ENCODE measurements at regions not wholly inside any gene's neighbourhood (a gene's known extent, or its start where the extent isn't known, plus 50 kb on each side); places are given as distances from the start of the nearest gene placed in this dataset.

DNA sequence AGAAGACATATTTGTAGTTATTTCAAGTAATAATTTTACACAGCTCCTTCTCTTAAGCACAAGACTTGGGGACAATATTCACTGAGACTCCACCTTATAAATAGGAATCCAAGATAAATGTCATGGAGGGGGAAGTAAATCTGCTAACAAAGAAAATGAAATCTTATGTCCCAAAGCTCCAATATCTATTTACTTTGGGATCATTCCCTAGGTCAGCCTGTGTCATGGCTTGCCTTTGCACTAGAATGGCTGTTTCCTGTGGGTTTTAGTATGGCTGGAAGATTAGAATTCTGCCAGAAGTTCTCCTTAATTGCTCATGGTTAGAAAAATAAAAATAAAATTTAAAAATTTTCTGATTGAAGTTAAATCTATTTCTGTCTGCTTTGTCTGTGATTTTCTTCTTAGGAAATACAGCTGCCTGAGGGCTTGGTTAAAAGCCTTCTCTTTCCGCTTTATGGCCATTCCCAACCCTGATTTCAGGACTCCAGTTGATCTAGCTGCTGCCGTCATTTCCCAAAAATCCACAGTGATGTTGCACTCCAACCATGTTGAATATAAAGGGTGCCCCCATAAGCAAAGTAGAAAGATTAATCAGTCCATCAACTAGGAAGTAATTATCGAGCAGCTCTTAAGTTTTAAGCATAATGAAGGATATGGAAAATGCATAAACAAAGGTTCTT lies 326.4 kb upstream of the LYPLAL1 start:
- no peaks in the 10 kb centered on the region for H3K9me3 ChIP-seq (replicated peaks)
- intact Hi-C loops (cut with micrococcal nuclease) = no loop called here
- no peaks in the 10 kb centered on the region for H3K36me3 ChIP-seq
- no peak overlapping the region for H3K4me3 ChIP-seq
- TF ChIP-seq, protein P1, sequence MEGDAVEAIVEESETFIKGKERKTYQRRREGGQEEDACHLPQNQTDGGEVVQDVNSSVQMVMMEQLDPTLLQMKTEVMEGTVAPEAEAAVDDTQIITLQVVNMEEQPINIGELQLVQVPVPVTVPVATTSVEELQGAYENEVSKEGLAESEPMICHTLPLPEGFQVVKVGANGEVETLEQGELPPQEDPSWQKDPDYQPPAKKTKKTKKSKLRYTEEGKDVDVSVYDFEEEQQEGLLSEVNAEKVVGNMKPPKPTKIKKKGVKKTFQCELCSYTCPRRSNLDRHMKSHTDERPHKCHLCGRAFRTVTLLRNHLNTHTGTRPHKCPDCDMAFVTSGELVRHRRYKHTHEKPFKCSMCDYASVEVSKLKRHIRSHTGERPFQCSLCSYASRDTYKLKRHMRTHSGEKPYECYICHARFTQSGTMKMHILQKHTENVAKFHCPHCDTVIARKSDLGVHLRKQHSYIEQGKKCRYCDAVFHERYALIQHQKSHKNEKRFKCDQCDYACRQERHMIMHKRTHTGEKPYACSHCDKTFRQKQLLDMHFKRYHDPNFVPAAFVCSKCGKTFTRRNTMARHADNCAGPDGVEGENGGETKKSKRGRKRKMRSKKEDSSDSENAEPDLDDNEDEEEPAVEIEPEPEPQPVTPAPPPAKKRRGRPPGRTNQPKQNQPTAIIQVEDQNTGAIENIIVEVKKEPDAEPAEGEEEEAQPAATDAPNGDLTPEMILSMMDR (IDR thresholded peaks at IDR 0.05; ENCODE audit: borderline replicate concordance) = no peak
- no peak for DNase-seq
- H3K27ac ChIP-seq (replicated peaks) = peak overlapping the region; percentile 9
- H3K27me3 ChIP-seq (ENCODE audit: low read depth) = no peaks in the 10 kb centered on the region
- H3K4me1 ChIP-seq = no peaks in the 10 kb centered on the region

DNA sequence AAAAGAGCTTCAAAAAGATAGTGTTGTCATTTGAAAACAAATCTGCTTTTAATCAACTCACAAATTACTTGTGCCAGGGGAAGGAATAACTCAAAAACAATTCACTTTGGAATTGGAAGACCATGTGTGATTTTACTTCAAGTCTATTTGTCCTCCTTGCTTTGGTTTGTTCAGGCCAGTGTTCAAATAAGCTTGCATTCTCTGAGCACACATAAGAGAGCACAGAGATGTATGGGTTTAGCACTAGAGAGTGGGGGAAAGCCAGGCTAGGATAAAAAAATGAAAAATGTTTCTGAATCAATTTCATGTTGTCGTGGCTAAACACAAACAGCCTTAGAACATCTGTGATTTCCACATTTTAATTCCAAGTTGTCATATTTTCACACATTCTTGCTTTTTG lies 325.7 kb upstream of the LYPLAL1 start:
- H3K27me3 ChIP-seq (ENCODE audit: low read depth) = no peaks in the 10 kb centered on the region
- TF ChIP-seq, protein P1 (IDR thresholded peaks at IDR 0.05; ENCODE audit: borderline replicate concordance) = no peak
- peak overlapping the region; percentile 9 for H3K27ac ChIP-seq (replicated peaks)
- no peak for DNase-seq
- no peaks in the 10 kb centered on the region for H3K4me1 ChIP-seq
- no peaks in the 10 kb centered on the region for H3K9me3 ChIP-seq (replicated peaks)
- H3K4me3 ChIP-seq = no peak overlapping the region
- intact Hi-C loops (cut with micrococcal nuclease) = no loop called here
- H3K36me3 ChIP-seq = no peaks in the 10 kb centered on the region

DNA sequence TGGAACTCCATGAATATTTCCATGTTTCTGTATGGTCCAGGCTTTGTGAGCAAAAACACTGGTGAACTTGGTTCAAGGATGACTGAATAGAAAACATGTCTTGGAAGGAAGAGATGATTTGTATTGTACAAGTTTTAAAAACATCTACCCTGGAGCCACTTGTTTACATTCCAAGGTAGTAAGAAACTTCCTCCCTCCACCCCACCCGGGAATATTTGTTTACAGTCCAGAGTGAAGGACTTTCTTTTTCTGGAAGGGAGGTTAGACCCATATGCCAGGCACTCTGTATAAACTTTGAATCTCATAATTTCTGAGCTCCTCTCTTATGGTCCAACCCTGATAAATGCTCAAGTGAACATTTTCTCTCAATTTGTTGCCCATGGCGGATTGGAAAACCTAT lies 323.3 kb upstream of the LYPLAL1 start:
- Histone ChIP-seq H3K9me3 (replicated peaks) (no peaks in the 10 kb centered on the region), H3K36me3 (no peaks in the 10 kb centered on the region), H3K4me3 (no peak overlapping the region), H3K4me1 (no peaks in the 10 kb centered on the region), H3K27me3 (ENCODE audit: low read depth) (no peaks in the 10 kb centered on the region), H3K27ac (replicated peaks) (no peak overlapping the region)
- DNase-seq = no peak
- intact Hi-C loops (cut with micrococcal nuclease) = no loop called here
- TF ChIP-seq, protein P1 (IDR thresholded peaks at IDR 0.05; ENCODE audit: borderline replicate concordance) = no peak

DNA sequence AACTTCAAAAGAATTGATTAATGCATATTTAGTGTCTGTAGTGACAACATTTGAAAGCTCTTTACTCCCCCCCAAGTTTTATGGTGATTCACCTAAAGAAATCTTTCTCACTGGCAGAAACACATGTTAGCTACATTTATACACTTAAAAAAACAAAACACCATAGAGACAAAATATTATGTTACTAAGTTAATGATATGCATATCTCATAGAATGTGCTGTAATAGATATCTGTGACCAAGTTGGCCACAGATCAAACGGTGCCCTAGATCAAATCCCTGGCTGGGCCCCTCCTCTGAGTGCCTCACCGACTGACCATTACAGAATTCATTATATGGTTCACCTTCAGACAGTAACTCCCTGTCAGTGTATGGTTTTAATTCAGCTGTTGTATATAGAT lies 322.1 kb upstream of the LYPLAL1 start:
- TF ChIP-seq, protein P1 (IDR thresholded peaks at IDR 0.05; ENCODE audit: borderline replicate concordance) = no peak

GRCh38 chr1:218852527-218852926 lies 321.2 kb upstream of the LYPLAL1 start:
- Histone ChIP-seq H3K9me3 (replicated peaks) (no peaks in the 10 kb centered on the region), H3K4me3 (no peak overlapping the region), H3K36me3 (no peaks in the 10 kb centered on the region), H3K27ac (replicated peaks) (no peak overlapping the region), H3K27me3 (ENCODE audit: low read depth) (no peaks in the 10 kb centered on the region), H3K4me1 (no peaks in the 10 kb centered on the region)
- DNase-seq = no peak
- TF ChIP-seq, protein P1 (IDR thresholded peaks at IDR 0.05; ENCODE audit: borderline replicate concordance) = no peak
- intact Hi-C loops (cut with micrococcal nuclease) = no loop called here

More for the DNA sequence above, 322.1 kb upstream of the LYPLAL1 start:
- H3K4me1 ChIP-seq = no peaks in the 10 kb centered on the region
- H3K27me3 ChIP-seq (ENCODE audit: low read depth) = no peaks in the 10 kb centered on the region
- intact Hi-C loops (cut with micrococcal nuclease) = no loop called here
- H3K4me3 ChIP-seq = no peak overlapping the region
- H3K9me3 ChIP-seq (replicated peaks) = no peaks in the 10 kb centered on the region
- no peak for DNase-seq
- no peaks in the 10 kb centered on the region for H3K36me3 ChIP-seq
- no peak overlapping the region for H3K27ac ChIP-seq (replicated peaks)

Data from left ventricle myocardium inferior (tissue), 1 donor.